Right ventricle myocardium superior (tissue), 1 donor: ENCODE measurements at regions not wholly inside any gene's neighbourhood (a gene's known extent, or its start where the extent isn't known, plus 50 kb on each side); places are given as distances from the start of the nearest gene placed in this dataset.

Source experiments
- ATAC-seq: fragments of 200-7000 bp; cut with Tn5 transposase; one replicate; pipeline ENCODE4 v1.9.1; 2020; ENCODE audit warnings: mild to moderate bottlenecking; ENCODE audit not compliant: poor library complexity
- DNase-seq: peaks from one replicate; pipeline ENCODE4 v3.0.0-alpha.2; 2020
- intact Hi-C: fragments of 100-400 bp; cut with DNase I; formaldehyde crosslinking; loops from one replicate; pipeline ENCODE4 v1.11.2; 2022
- donor health status: DM: no; HTN: yes; CAD: no; lungs with severe emphysema.

DNA sequence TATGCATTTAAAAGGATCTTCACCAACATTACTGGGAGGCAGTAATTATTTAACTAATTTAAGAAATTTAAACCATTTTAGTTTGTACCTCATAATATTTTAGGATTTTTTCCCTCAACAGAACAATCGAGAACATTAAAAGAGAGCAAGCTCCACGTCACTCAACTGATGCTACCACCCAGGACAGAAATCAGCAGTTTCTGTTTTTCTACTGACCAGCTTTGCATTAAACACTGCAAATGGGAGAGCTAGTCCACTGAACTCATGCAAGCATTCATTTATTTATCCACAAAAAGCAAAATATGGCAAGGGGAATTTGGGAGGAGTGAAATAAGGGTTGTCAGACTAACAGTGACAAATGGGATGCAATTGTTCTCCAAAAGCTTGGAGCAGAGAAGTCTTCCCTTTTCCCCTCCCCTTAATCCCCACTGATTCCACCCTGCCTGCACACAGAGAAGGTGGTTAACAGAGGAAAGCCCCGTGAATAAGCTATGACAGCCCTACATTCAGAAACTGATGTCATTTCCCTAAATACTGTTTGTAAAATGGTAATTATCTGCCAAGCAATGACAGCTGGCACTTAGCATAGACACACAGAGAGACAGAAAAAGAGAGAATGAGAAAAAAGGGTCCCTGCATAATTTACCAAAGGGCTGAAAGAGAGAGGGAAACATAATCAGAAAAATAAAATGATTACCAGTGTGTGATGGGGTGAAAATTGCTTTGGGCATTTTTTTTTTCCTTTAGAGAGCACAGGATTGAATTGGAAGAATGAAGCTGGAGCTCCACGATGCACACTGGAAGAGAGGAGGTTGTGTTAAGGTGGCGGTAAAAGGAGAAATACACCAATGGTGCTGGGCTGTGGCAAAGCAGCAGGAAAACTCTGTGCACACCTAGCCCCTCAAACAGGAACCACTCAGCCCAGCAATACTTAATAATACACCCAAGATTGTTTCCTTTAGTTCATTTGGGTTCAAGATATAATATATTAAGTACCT is 777.4 kb downstream of the TUSC7 start:
- ATAC-seq (no peak), DNase-seq (no peak)
- intact Hi-C loops: no loop called here

DNA sequence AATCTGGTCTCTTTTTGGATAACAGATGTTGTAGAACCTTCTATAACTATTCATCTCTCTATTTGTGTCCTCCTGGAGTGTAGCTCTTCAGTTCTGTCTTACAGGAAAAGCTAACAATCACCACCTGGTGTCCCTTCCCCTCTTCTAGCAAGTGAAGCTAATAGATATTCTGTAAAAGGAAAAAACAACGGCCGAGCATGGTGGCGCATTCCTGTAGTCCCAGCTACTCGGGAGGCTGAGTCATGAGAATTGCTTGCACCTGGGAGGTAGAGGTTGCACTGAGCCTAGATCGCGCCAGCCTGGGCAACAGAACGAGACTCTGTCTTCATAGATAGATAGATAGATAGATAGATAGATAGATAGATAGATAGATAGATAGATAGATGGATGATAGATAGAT is 779.4 kb downstream of the TUSC7 start:
- ATAC-seq (no peak), DNase-seq (no peak)
- intact Hi-C loops: no loop called here

- intact Hi-C loops: no loop called here
- DNase-seq (no peak), ATAC-seq (no peak)
Observed at GRCh38 chr3:117489663-117490079, 780.1 kb downstream of the TUSC7 start.

GRCh38 chr3:117490716-117491115 is 781.1 kb downstream of the TUSC7 start:
- DNase-seq (no peak), ATAC-seq (no peak)
- intact Hi-C loops: no loop called here

GRCh38 chr3:117495620-117496019 is 786.0 kb downstream of the TUSC7 start:
- intact Hi-C loops: no loop called here
- DNase-seq (no peak), ATAC-seq (no peak)

GRCh38 chr3:117499189-117499870 is 789.8 kb downstream of the TUSC7 start:
- DNase-seq: no peak
- intact Hi-C loops: no loop called here
- no peak for ATAC-seq

DNA sequence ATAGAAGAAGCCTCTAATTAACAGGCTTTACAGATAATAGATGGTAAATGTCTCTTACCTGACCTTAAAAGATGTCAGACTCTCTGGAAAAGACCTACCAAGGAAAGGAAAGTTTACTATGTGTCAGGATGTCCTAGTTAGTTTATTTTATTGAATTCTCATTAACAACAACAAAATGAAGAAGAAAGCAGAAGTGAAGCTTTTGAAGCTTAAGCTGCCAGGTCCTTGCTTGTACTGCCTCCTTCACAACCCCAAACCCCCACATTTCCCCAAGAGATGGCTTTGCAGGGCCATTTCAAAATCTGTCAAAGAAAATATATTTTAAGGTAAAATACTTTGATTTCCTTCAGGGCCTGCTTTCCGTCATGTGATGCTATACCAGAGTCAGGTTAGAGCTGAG is 798.4 kb downstream of the TUSC7 start:
- intact Hi-C loops: no loop called here
- no peak for DNase-seq
- ATAC-seq: no peak

DNA sequence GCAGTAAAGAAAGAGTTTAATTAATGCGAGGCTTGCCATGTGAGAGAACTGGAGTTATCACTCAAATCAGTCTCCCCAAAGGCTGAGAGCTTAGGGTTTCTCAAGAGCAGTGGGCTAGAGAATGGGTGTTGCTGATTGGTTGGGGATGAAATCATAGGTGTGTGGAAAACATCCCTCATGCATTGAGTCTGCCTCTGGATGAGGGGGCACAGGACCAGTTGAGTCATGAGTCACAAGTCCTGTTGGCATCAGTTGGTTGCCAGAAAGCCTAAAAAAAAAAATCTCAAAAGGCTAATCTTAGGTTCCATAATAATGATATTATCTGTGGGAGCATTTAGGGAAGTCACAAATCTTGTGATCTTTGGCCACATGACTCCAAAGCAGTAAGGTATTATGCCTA is 800.3 kb downstream of the TUSC7 start:
- ATAC-seq (no peak), DNase-seq (no peak)
- intact Hi-C loops: no loop called here

- ATAC-seq (no peak), DNase-seq (no peak)
- intact Hi-C loops: no loop called here
Observed at GRCh38 chr3:117510396-117510795, 800.8 kb downstream of the TUSC7 start.

- intact Hi-C loops: no loop called here
- no peak for DNase-seq
- no peak for ATAC-seq
Observed at GRCh38 chr3:117512975-117513374, 803.4 kb downstream of the TUSC7 start.

DNA sequence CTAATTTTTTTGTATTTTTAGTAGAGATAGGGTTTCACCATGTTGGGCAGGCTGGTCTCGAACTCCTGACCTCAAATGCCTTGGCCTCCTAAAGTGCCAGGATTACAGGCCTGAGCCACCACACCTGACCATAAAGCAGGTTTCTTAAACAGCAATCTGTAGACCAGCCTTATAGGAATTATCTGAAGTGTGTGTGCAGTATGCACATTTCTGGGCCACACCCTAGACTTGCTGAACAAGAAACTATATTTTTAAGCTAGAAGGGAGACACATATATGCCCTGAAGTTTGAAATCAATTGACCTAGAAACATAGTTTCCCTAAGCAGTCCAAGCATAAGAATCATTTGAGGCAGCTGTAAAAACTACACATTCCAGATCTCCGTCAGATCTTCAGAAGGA is 805.7 kb downstream of the TUSC7 start:
- ATAC-seq: no peak

GRCh38 chr3:117518364-117518763 is 808.8 kb downstream of the TUSC7 start:
- ATAC-seq (no peak), DNase-seq (no peak)
- intact Hi-C loops: no loop called here

More for the DNA sequence above, 805.7 kb downstream of the TUSC7 start:
- intact Hi-C loops: no loop called here
- DNase-seq: no peak

GRCh38 chr3:117519776-117520175 is 810.2 kb downstream of the TUSC7 start:
- DNase-seq (no peak), ATAC-seq (no peak)
- intact Hi-C loops: no loop called here

GRCh38 chr3:117520582-117520981 is 811.0 kb downstream of the TUSC7 start:
- ATAC-seq (no peak), DNase-seq (no peak)
- intact Hi-C loops: no loop called here

DNA sequence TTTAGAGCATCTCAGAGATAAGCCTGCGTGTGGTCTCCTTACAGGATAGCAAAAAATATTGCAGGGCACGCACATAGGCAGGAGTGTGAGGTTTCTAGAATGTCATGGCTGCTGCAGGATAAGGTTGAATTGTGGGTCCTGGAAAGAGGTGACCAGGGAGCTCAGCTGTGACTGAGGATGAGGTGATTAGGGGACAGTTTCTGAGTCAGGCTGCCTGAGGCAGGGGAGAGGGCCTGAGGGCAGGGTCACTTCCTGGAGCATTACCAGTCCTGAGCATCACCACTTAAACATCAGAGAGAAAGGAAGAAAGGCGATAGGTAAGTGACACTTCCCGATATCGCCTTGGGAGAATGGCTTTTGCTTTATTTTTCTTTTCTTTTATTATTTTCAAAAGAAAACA is 813.8 kb downstream of the TUSC7 start:
- intact Hi-C loops: no loop called here
- no peak for DNase-seq
- no peak for ATAC-seq

- DNase-seq: no peak
- no peak for ATAC-seq
- intact Hi-C loops: no loop called here
Observed at GRCh38 chr3:117524890-117525289, 815.3 kb downstream of the TUSC7 start.

- DNase-seq (no peak), ATAC-seq (no peak)
- intact Hi-C loops: no loop called here
Observed at GRCh38 chr3:117526470-117527079, 817.0 kb downstream of the TUSC7 start.

DNA sequence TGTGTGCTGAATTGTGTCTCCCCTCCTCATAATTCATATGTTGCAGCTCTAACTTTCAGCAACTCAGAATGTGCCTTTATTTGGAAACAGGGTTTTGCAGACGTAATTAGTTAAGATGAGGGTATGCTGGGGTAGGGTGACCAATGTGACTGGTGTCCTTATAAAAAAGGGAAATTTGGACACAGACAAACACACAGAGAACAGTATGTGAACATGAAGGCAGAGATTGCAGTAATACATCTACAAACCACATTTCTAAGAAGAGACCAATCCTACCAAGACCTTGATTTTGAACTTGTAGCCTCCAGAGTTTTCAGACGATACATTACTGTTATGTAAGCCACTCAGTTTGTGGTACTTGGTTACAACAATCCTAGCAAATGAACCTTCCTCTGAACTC is 817.8 kb downstream of the TUSC7 start:
- DNase-seq (no peak), ATAC-seq (no peak)
- intact Hi-C loops: no loop called here

GRCh38 chr3:117528688-117529087 is 819.1 kb downstream of the TUSC7 start:
- no peak for DNase-seq
- no peak for ATAC-seq
- intact Hi-C loops: no loop called here
